GM12878 (cell line): ENCODE measurements at regions not wholly inside any gene's neighbourhood (a gene's known extent, or its start where the extent isn't known, plus 50 kb on each side); places are given as distances from the start of the nearest gene placed in this dataset.
"Not testable (repeated sequence)": the region's sequence is repeated elsewhere in the genome, so short reads cannot be mapped to it uniquely, and the experiment has no call there.

Experiments
- ATAC-seq: fragments of 200-7000 bp; cut with Tn5 transposase; 3 replicates; pipeline ENCODE4 v1.9.1; 2020; ENCODE audit warnings: mild to moderate bottlenecking, moderate library complexity
- BruUV-seq: library from RNA; stranded (reverse); fragments of 400-500 nt; replicated peaks from 2 replicates; lab custom pipeline; 2021; lab: Mats Ljungman, UMichigan
- CTCF ChIA-PET: fragments of 300-600 bp; sonication (Branson Sonifier 250); formaldehyde crosslinking; extraction: SDS; loops from one replicate; lab custom pipeline; 2021; ENCODE audit warnings: inconsistent platforms; lab: Yijun Ruan, JAX
- POLR2A ChIA-PET: fragments of 350-600 bp; formaldehyde crosslinking; extraction: SDS; loops from one replicate; lab custom pipeline; 2021; ENCODE audit warnings: inconsistent platforms; lab: Charles Lee
- RAD21 ChIA-PET: fragments of 300-600 bp; sonication (Branson Sonifier 250); formaldehyde crosslinking; loops from one replicate; lab custom pipeline; 2023; ENCODE audit warnings: antibody characterized with exemption; ENCODE audit not compliant: unreplicated experiment; lab: Charles Lee
- SMC1A ChIA-PET: fragments of 300-600 bp; sonication (Branson Sonifier 250); formaldehyde crosslinking; loops from one replicate; lab custom pipeline; 2023; ENCODE audit not compliant: unreplicated experiment, uncharacterized antibody; lab: Charles Lee
- DNase-seq: peaks from one replicate; pipeline ENCODE4 v3.0.0-alpha.2; 2011; ENCODE audit warnings: low read depth, low spot score
- FAIRE-seq: peaks from 3 replicates; lab custom pipeline; 2011; peaks lifted over from hg19 to GRCh38; lab: Jason Lieb, UNC
- H2AFZ ChIP-seq: 2 replicates; pipeline ENCODE4 v1.6.0; 2011; ENCODE audit warnings: low read depth, low read length, control low read depth; ENCODE audit not compliant: control insufficient read depth
- H3K27ac ChIP-seq: 2 replicates; pipeline ENCODE4 v1.5.1; 2011; ENCODE audit warnings: control low read depth; ENCODE audit not compliant: control insufficient read depth, insufficient read depth
- H3K27me3 ChIP-seq, 2 experiments: replicated peaks in 1 of 2; 2 replicates each; pipeline versions ENCODE4 v1.6.0 to v1.6.1; 2011; ENCODE audit warnings: low read length in 1 of 2; ENCODE audit not compliant: control insufficient read depth in 2 of 2, insufficient read depth in 2 of 2
- H3K36me3 ChIP-seq, 2 experiments: 2 replicates each; pipeline ENCODE4 v1.5.1; 2011; ENCODE audit warnings: low read length in 1 of 2; ENCODE audit not compliant: control insufficient read depth in 2 of 2, insufficient read depth in 2 of 2
- H3K4me1 ChIP-seq: 2 replicates; pipeline ENCODE4 v1.6.1; 2011; ENCODE audit warnings: mild to moderate bottlenecking, low read length, moderate library complexity, mixed read lengths; ENCODE audit not compliant: control insufficient read depth, insufficient read depth
- H3K4me2 ChIP-seq: 2 replicates; pipeline ENCODE4 v1.6.0; 2011; ENCODE audit warnings: control low read depth; ENCODE audit not compliant: control insufficient read depth, insufficient read depth
- H3K4me3 ChIP-seq: fragments of 200-600 bp; sonication (generic); 2 replicates; pipeline ENCODE4 v1.5.1; 2016
- H3K79me2 ChIP-seq: 2 replicates; pipeline ENCODE4 v1.6.0; 2011; ENCODE audit warnings: low read length; ENCODE audit not compliant: control insufficient read depth, insufficient read depth
- H3K9ac ChIP-seq: 2 replicates; pipeline ENCODE4 v1.8.0; 2011; ENCODE audit warnings: low read length, control low read depth, mixed read lengths; ENCODE audit not compliant: control insufficient read depth, insufficient read depth
- H3K9me3 ChIP-seq: replicated peaks from 3 replicates; pipeline ENCODE4 v1.5.1; 2011; ENCODE audit warnings: mild to moderate bottlenecking, low read length; ENCODE audit not compliant: control insufficient read depth, insufficient read depth
- H4K20me1 ChIP-seq: 2 replicates; pipeline ENCODE4 v1.6.0; 2011; ENCODE audit not compliant: control insufficient read depth, insufficient read depth
- CHD4 ChIP-seq: fragments of 200-600 bp; sonication (generic); IDR thresholded peaks from 2 replicates; pipeline ENCODE4 v1.6.1; 2016; ENCODE audit warnings: mild to moderate bottlenecking
- DPF2 ChIP-seq: fragments of 450-650 bp; IDR thresholded peaks from 2 replicates; pipeline ENCODE4 v1.6.1; 2017; ENCODE audit warnings: mild to moderate bottlenecking
- MYC ChIP-seq: IDR thresholded peaks from 2 replicates; pipeline ENCODE4 v1.6.1; 2011; ENCODE audit warnings: mild to moderate bottlenecking, low read length, moderate library complexity, inconsistent platforms; ENCODE audit not compliant: insufficient read depth, insufficient replicate concordance, insufficient read length, severe bottlenecking
- NFYB ChIP-seq: IDR thresholded peaks from 2 replicates; pipeline ENCODE4 v1.6.1; 2011; ENCODE audit warnings: low read depth, mild to moderate bottlenecking, low read length, improper control_type of control experiment, moderate library complexity; ENCODE audit not compliant: insufficient read depth
- POU2F2 ChIP-seq: IDR thresholded peaks from 3 replicates; pipeline ENCODE4 v1.6.1; 2011; ENCODE audit warnings: low read depth, mild to moderate bottlenecking, low read length, borderline replicate concordance
- WGBS: methylation state at CpG from one replicate; pipeline ENCODE4 v1.1.6; 2016; ENCODE audit warnings: low lambda C conversion rate; ENCODE audit not compliant: insufficient replicate concordance, insufficient coverage; ENCODE audit errors: missing lambda C conversion rate; 5-methylcytosine and 5-hydroxymethylcytosine counted together
- in situ Hi-C: fragments of 300-500 bp; cut with MboI; formaldehyde crosslinking; loops from 9 replicates; pipeline ENCODE4 v1.14.3; 2018; ENCODE audit warnings: mixed read lengths
- intact Hi-C: fragments of 100-400 bp; cut with micrococcal nuclease; formaldehyde crosslinking; loops from one replicate; pipeline ENCODE4 v1.14.2; 2022; ENCODE audit not compliant: unreplicated experiment

DNA sequence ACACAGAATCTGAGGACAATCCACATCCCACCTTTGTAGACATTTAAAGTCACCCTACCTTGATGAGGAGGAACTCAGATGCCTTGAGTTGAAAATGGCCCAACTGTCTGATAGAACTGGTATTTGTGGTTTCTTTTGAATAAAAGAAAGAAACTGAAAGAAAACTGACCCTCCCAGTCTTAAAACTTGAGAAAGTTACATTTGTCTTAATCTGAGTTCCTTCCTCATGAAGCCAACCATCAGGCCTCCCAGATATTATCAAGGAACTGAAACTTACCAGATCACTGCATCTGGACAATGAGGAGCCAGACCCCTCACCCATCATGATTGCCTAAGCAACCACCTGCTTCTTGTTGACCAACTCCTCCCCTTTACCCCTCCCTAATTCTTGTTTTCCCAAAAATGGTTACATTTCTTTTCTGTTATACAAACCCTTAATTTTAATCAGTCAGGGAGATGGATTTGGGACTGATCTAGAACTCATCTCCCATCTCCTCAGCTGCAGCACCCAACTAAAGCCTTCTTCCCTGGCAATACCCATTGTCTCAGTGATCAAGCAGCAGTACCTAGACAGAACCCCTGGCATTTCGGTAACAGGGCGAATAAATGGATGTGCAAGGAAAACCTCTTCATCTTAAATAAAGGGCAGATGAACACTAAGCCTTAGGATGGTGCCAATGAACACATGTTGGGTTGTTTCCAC lies 72.0 kb upstream of the RESF1 start (continued):
- TF ChIP-seq MYC (no peak), DPF2 (0 out of 2 replicates have a peak, but pooled peaks have one; percentile 30), CHD4 (no peak), POU2F2 (0 out of 3 replicates have a peak, but pooled peaks have one; percentile 18)

DNA sequence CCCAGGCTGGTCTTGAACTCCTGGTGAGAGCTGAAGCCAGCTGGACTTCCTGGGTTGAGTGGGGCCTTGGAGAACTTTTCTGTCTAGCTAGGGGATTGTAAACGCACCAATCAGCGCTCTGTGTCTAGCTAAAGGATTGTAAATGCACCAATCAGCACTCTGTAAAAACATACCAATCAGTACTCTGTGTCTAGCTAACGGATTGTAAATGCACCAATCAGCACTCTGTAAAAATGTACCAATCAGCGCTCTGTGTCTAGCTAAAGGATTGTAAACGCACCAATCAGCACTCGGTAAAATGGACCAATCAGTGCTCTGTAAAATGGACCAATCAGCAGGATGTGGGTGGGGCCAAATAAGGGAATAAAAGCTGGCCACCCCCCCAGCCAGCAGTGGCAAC lies 76.5 kb upstream of the RESF1 start:
- not testable (repeated sequence) for H3K4me3 ChIP-seq, H3K27ac ChIP-seq, H3K79me2 ChIP-seq, H2AFZ ChIP-seq, ATAC-seq
- peaks cover 19% of the 10 kb centered on the region for H3K9me3 ChIP-seq
- POLR2A ChIA-PET: interaction anchor here (0.6 kb wide), 1 partner anchor 97 kb away, joined by 4 read pairs; no protein-coding TSS in a partner anchor
- TF ChIP-seq NFYB: peak; percentile 76
- TF ChIP-seq, all 136 proteins: peak for 1; not testable (repeated sequence) for 135
- BruUV-seq, H4K20me1 ChIP-seq, H3K36me3 ChIP-seq, intact Hi-C loops, DNase-seq, H3K4me2 ChIP-seq, RAD21 ChIA-PET, H3K27me3 ChIP-seq, H3K9ac ChIP-seq, FAIRE-seq, in situ Hi-C loops: not testable (repeated sequence)
- WGBS: 89% methylated on average over 6 of the region's 6 CpGs
- SMC1A ChIA-PET: interaction anchor here (1.2 to 1.9 kb wide), 4 partner anchors 8 to 78 kb away, joined by 3 to 5 read pairs (median 4); no protein-coding TSS in a partner anchor
- CTCF ChIA-PET: interaction anchor here (1.0 kb wide), 1 partner anchor 14 kb away, joined by 3 read pairs; no protein-coding TSS in a partner anchor
- peaks cover 11% of the 10 kb centered on the region for H3K4me1 ChIP-seq
